GM12878 (cell line): ENCODE measurements at regions not wholly inside any gene's neighbourhood (a gene's known extent, or its start where the extent isn't known, plus 50 kb on each side); places are given as distances from the start of the nearest gene placed in this dataset.

Source experiments
- ASH2L ChIP-seq: fragments of 300-600, 200-600 bp; sonication (generic); IDR thresholded peaks from 2 replicates; pipeline ENCODE4 v1.6.1; 2017; ENCODE audit warnings: low read depth, mild to moderate bottlenecking, borderline replicate concordance
- BMI1 ChIP-seq: fragments of 450-650 bp; IDR thresholded peaks from 2 replicates; pipeline ENCODE4 v1.6.1; 2016; ENCODE audit warnings: mild to moderate bottlenecking, moderate library complexity, borderline replicate concordance
- CHD1 ChIP-seq: IDR thresholded peaks from 2 replicates; pipeline ENCODE4 v1.6.1; 2012; ENCODE audit warnings: low read depth, low read length, improper control_type of control experiment
- EP300 ChIP-seq, 2 experiments: fragments of 150-350 bp in 1 of 2; IDR thresholded peaks; 2 replicates each; pipeline ENCODE4 v1.6.1; 2011 to 2012; ENCODE audit warnings: low read depth in 2 of 2, low read length in 2 of 2, borderline replicate concordance in 1 of 2, improper control_type of control experiment in 1 of 2, inconsistent platforms in 1 of 2; ENCODE audit not compliant: control insufficient read depth in 1 of 2
- ESRRA ChIP-seq: IDR thresholded peaks from 2 replicates; pipeline ENCODE4 v1.6.1; 2012; ENCODE audit warnings: mild to moderate bottlenecking, low read length, improper control_type of control experiment
- EZH2 ChIP-seq: IDR thresholded peaks from 2 replicates; pipeline ENCODE4 v1.6.1; 2012; ENCODE audit warnings: low read depth, mild to moderate bottlenecking, control low read depth, inconsistent platforms, low read length, borderline replicate concordance; ENCODE audit not compliant: control insufficient read depth
- KAT2A ChIP-seq: conservative IDR thresholded peaks from 2 replicates; pipeline ENCODE4 v1.6.1; 2011; ENCODE audit warnings: low read depth, low read length; ENCODE audit not compliant: control insufficient read depth
- MTA3 ChIP-seq: IDR thresholded peaks from 2 replicates; pipeline ENCODE4 v1.6.1; 2012; ENCODE audit warnings: low read length, inconsistent platforms, borderline replicate concordance
- MYB ChIP-seq: fragments of 150-350 bp; IDR thresholded peaks from 2 replicates; pipeline ENCODE4 v1.6.1; 2014; ENCODE audit warnings: mild to moderate bottlenecking, low read depth, low read length, borderline replicate concordance
- NFIC ChIP-seq: IDR thresholded peaks from 2 replicates; pipeline ENCODE4 v1.6.1; 2012; ENCODE audit warnings: low read depth, mild to moderate bottlenecking, inconsistent platforms, low read length, moderate library complexity
- NFXL1 ChIP-seq: fragments of 450-650 bp; IDR thresholded peaks from 2 replicates; pipeline ENCODE4 v1.6.1; 2017; ENCODE audit warnings: antibody characterized with exemption, mild to moderate bottlenecking, borderline replicate concordance
- NR2F1 ChIP-seq: fragments of 450-650 bp; conservative IDR thresholded peaks from 2 replicates; pipeline ENCODE4 v1.6.1; 2017; ENCODE audit warnings: mild to moderate bottlenecking
- PML ChIP-seq: IDR thresholded peaks from 2 replicates; pipeline ENCODE4 v1.6.1; 2012; ENCODE audit warnings: low read length, inconsistent platforms
- POLR2AphosphoS5 ChIP-seq: IDR thresholded peaks from 2 replicates; pipeline ENCODE4 v1.6.1; 2011; ENCODE audit warnings: mild to moderate bottlenecking, low read length, inconsistent platforms
- RELA ChIP-seq: fragments of 450-650 bp; IDR thresholded peaks from 2 replicates; pipeline ENCODE4 v1.8.0; 2014; ENCODE audit warnings: borderline replicate concordance; ENCODE audit not compliant: partially characterized antibody
- RFX5 ChIP-seq: IDR thresholded peaks from 2 replicates; pipeline ENCODE4 v1.6.1; 2011; ENCODE audit warnings: low read depth, low read length, improper control_type of control experiment
- SIX5 ChIP-seq: IDR thresholded peaks from 2 replicates; pipeline ENCODE4 v1.6.1; 2011; ENCODE audit warnings: mild to moderate bottlenecking, low read depth, low read length, moderate library complexity; ENCODE audit not compliant: severe bottlenecking
- SMC3 ChIP-seq: IDR thresholded peaks from 2 replicates; pipeline ENCODE4 v1.6.1; 2011; ENCODE audit warnings: low read length, improper control_type of control experiment, borderline replicate concordance
- STAT1 ChIP-seq: fragments of 450-650 bp; conservative IDR thresholded peaks from 2 replicates; pipeline ENCODE4 v1.6.1; 2014; ENCODE audit warnings: antibody characterized with exemption, mild to moderate bottlenecking
- SUPT20H ChIP-seq: IDR thresholded peaks from 2 replicates; pipeline ENCODE4 v1.6.1; 2011; ENCODE audit warnings: low read depth, mild to moderate bottlenecking, low read length, moderate library complexity, borderline replicate concordance; ENCODE audit not compliant: control insufficient read depth
- YY1 ChIP-seq: IDR thresholded peaks from 2 replicates; pipeline ENCODE4 v1.6.1; 2011; ENCODE audit warnings: low read depth, mild to moderate bottlenecking, low read length
- ZNF207 ChIP-seq: fragments of 450-650 bp; IDR thresholded peaks from 2 replicates; pipeline ENCODE4 v1.6.1; 2014; ENCODE audit warnings: antibody characterized with exemption, mild to moderate bottlenecking, borderline replicate concordance
- ZNF274 ChIP-seq: IDR thresholded peaks from one replicate; pipeline ENCODE4 v1.8.0; 2011; ENCODE audit not compliant: insufficient read length, insufficient read depth
- ZZZ3 ChIP-seq: IDR thresholded peaks from 2 replicates; pipeline ENCODE4 v1.6.1; 2011; ENCODE audit warnings: low read depth; ENCODE audit not compliant: control insufficient read depth, insufficient read length
- TF ChIP-seq, protein P1 (sequence below): fragments of 450-650 bp; IDR thresholded peaks from 2 replicates; pipeline ENCODE4 v1.6.1; 2017; ENCODE audit warnings: mild to moderate bottlenecking, low read depth, inconsistent platforms; ENCODE audit not compliant: poor library complexity, severe bottlenecking
- TF ChIP-seq, protein P2 (sequence below): IDR thresholded peaks from 2 replicates; pipeline ENCODE4 v1.6.1; 2011; ENCODE audit warnings: borderline replicate concordance, low read depth, mild to moderate bottlenecking, moderate library complexity, low read length; ENCODE audit not compliant: insufficient read depth, poor library complexity, severe bottlenecking
- TF ChIP-seq, protein P3 (sequence below): fragments of 450-650 bp; formaldehyde crosslinking; IDR thresholded peaks from 2 replicates; pipeline ENCODE4 v1.4.0; 2022; ENCODE audit warnings: mild to moderate bottlenecking, moderate library complexity

GRCh38 chr1:233549404-233549803, 64.5 kb upstream of the KCNK1 start (continued):
- TF ChIP-seq NR2F1 (no peak), EP300 (IDR thresholded peaks at IDR 0.05; ENCODE audit: borderline replicate concordance in 1 of 2, control insufficient read depth in 1 of 2, low read depth in 2 of 2, low read length in 2 of 2) (peak; percentile 20 to 30; a peak in 1 of 4 replicates), ESRRA (no peak), RFX5 (no peak), BMI1 (no peak), SMC3 (0 out of 2 replicates have a peak, but pooled peaks have one; percentile 6), MTA3 (no peak), YY1 (no peak), MYB (no peak), EZH2 (no peak), RELA (no peak), SIX5 (no peak), CHD1 (no peak), NFXL1 (no peak), ASH2L (no peak), ZNF207 (no peak), ZZZ3 (no peak), STAT1 (no peak), ZNF274 (no peak), POLR2AphosphoS5 (no peak), SUPT20H (no peak), NFIC (peak; percentile 43; the same call in 1 of the 2 replicates), KAT2A (no peak), PML (no peak)
- TF ChIP-seq, protein P1, sequence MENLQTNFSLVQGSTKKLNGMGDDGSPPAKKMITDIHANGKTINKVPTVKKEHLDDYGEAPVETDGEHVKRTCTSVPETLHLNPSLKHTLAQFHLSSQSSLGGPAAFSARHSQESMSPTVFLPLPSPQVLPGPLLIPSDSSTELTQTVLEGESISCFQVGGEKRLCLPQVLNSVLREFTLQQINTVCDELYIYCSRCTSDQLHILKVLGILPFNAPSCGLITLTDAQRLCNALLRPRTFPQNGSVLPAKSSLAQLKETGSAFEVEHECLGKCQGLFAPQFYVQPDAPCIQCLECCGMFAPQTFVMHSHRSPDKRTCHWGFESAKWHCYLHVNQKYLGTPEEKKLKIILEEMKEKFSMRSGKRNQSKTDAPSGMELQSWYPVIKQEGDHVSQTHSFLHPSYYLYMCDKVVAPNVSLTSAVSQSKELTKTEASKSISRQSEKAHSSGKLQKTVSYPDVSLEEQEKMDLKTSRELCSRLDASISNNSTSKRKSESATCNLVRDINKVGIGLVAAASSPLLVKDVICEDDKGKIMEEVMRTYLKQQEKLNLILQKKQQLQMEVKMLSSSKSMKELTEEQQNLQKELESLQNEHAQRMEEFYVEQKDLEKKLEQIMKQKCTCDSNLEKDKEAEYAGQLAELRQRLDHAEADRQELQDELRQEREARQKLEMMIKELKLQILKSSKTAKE = no peak
- TF ChIP-seq, protein P2, sequence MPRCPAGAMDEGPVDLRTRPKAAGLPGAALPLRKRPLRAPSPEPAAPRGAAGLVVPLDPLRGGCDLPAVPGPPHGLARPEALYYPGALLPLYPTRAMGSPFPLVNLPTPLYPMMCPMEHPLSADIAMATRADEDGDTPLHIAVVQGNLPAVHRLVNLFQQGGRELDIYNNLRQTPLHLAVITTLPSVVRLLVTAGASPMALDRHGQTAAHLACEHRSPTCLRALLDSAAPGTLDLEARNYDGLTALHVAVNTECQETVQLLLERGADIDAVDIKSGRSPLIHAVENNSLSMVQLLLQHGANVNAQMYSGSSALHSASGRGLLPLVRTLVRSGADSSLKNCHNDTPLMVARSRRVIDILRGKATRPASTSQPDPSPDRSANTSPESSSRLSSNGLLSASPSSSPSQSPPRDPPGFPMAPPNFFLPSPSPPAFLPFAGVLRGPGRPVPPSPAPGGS = no peak
- TF ChIP-seq, protein P3, sequence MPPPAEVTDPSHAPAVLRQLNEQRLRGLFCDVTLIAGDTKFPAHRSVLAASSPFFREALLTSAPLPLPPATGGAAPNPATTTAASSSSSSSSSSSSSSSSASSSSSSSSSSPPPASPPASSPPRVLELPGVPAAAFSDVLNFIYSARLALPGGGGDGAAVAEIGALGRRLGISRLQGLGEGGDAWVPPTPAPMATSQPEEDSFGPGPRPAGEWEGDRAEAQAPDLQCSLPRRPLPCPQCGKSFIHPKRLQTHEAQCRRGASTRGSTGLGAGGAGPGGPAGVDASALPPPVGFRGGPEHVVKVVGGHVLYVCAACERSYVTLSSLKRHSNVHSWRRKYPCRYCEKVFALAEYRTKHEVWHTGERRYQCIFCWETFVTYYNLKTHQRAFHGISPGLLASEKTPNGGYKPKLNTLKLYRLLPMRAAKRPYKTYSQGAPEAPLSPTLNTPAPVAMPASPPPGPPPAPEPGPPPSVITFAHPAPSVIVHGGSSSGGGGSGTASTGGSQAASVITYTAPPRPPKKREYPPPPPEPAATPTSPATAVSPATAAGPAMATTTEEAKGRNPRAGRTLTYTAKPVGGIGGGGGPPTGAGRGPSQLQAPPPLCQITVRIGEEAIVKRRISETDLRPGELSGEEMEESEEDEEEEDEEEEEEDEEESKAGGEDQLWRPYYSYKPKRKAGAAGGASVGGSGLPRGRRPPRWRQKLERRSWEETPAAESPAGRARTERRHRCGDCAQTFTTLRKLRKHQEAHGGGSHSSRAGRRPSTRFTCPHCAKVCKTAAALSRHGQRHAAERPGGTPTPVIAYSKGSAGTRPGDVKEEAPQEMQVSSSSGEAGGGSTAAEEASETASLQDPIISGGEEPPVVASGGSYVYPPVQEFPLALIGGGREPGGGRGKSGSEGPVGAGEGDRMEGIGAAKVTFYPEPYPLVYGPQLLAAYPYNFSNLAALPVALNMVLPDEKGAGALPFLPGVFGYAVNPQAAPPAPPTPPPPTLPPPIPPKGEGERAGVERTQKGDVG (CRISPR knock-in tag) = no peak
